K562 (cell line): ENCODE measurements at regions not wholly inside any gene's neighbourhood (a gene's known extent, or its start where the extent isn't known, plus 50 kb on each side); places are given as distances from the start of the nearest gene placed in this dataset.

Experiments used
- ARID4B ChIP-seq: sonication (generic); formaldehyde crosslinking; IDR thresholded peaks from 2 replicates; pipeline ENCODE4 v1.8.0; 2022; ENCODE audit warnings: mild to moderate bottlenecking, missing genetic modification reagents
- DLX4 ChIP-seq: fragments of 250-450 bp; sonication (Bioruptor Pico); IDR thresholded peaks from 2 replicates; pipeline ENCODE4 v1.6.1; 2021; ENCODE audit warnings: mild to moderate bottlenecking
- IFI16 ChIP-seq: fragments of 250-450 bp; sonication (Bioruptor Pico); IDR thresholded peaks from 2 replicates; pipeline ENCODE4 v2.1.2; 2022; ENCODE audit warnings: mild to moderate bottlenecking, inconsistent platforms
- KAT7 ChIP-seq: sonication (generic); formaldehyde crosslinking; IDR thresholded peaks from 2 replicates; pipeline ENCODE4 v1.8.0; 2022; ENCODE audit warnings: missing genetic modification reagents, mild to moderate bottlenecking, borderline replicate concordance
- KDM5B ChIP-seq: fragments of 200-600 bp; sonication (generic); IDR thresholded peaks from 2 replicates; pipeline ENCODE4 v1.6.1; 2012; ENCODE audit warnings: low read depth, mild to moderate bottlenecking, moderate library complexity, low read length, control low read depth, inconsistent platforms; ENCODE audit not compliant: insufficient replicate concordance
- MIER1 ChIP-seq: fragments of 450-650 bp; IDR thresholded peaks from 2 replicates; pipeline ENCODE4 v1.6.1; 2016; ENCODE audit warnings: antibody characterized with exemption, mild to moderate bottlenecking, low read depth
- NBN ChIP-seq: fragments of 450-650 bp; IDR thresholded peaks from 2 replicates; pipeline ENCODE4 v1.6.1; 2016; ENCODE audit warnings: low read depth, mild to moderate bottlenecking
- NEUROD1 ChIP-seq: fragments of 150-350 bp; IDR thresholded peaks from 2 replicates; pipeline ENCODE4 v1.6.1; 2014; ENCODE audit warnings: borderline replicate concordance, low read length, low read depth; ENCODE audit not compliant: partially characterized antibody
- NFYB ChIP-seq: IDR thresholded peaks from 2 replicates; pipeline ENCODE4 v1.6.1; 2011; ENCODE audit warnings: mild to moderate bottlenecking, moderate library complexity; ENCODE audit not compliant: insufficient read length; ENCODE audit errors: extremely low read depth
- NR0B1 ChIP-seq: fragments of 450-650 bp; IDR thresholded peaks from one replicate; pipeline ENCODE4 v1.6.1; 2018; ENCODE audit warnings: mild to moderate bottlenecking, moderate library complexity; ENCODE audit not compliant: partially characterized antibody
- PHF8 ChIP-seq: fragments of 200-600 bp; sonication (generic); IDR thresholded peaks from 2 replicates; pipeline ENCODE4 v1.6.1; 2012; ENCODE audit warnings: mixed run types, mild to moderate bottlenecking, inconsistent platforms, low read length, moderate library complexity, borderline replicate concordance
- POLR2G ChIP-seq: fragments of 200-400 bp; formaldehyde crosslinking; IDR thresholded peaks from 2 replicates; pipeline ENCODE4 v1.6.1; 2017; ENCODE audit warnings: low read depth, mild to moderate bottlenecking, antibody characterized with exemption, low read length, moderate library complexity
- POLR2H ChIP-seq: IDR thresholded peaks from 2 replicates; pipeline ENCODE4 v1.6.1; 2016; ENCODE audit warnings: missing genetic modification characterization, low read depth, mild to moderate bottlenecking, control low read depth, missing compliant biosample characterization, moderate library complexity
- PTTG1 ChIP-seq: fragments of 450-650 bp; IDR thresholded peaks from 2 replicates; pipeline ENCODE4 v1.6.1; 2016; ENCODE audit warnings: low read depth, mild to moderate bottlenecking, missing genetic modification characterization, missing compliant biosample characterization
- PURB ChIP-seq: sonication (generic); formaldehyde crosslinking; IDR thresholded peaks from 2 replicates; pipeline ENCODE4 v1.9.0; 2021; ENCODE audit warnings: low read depth, mild to moderate bottlenecking, missing genetic modification reagents
- SMAD4 ChIP-seq: fragments of 250-450 bp; sonication (Bioruptor Pico); conservative IDR thresholded peaks from 2 replicates; pipeline ENCODE4 v1.8.0; 2021; ENCODE audit warnings: inconsistent platforms, mild to moderate bottlenecking, moderate library complexity
- TCF3 ChIP-seq: sonication (generic); formaldehyde crosslinking; IDR thresholded peaks from 2 replicates; pipeline ENCODE4 v1.4.0; 2020; ENCODE audit warnings: mild to moderate bottlenecking, missing genetic modification reagents
- THAP7 ChIP-seq: fragments of 250-450 bp; sonication (Bioruptor Pico); IDR thresholded peaks from 2 replicates; pipeline ENCODE4 v1.5.0; 2021
- ZNF282 ChIP-seq: sonication (generic); formaldehyde crosslinking; IDR thresholded peaks from 2 replicates; pipeline ENCODE4 v1.8.1; 2023; ENCODE audit warnings: missing genetic modification reagents
- ZNF584 ChIP-seq: fragments of 200-800 bp; sonication (Bioruptor generic); IDR thresholded peaks from 2 replicates; pipeline ENCODE4 v1.6.1; 2016; ENCODE audit warnings: low read depth, mild to moderate bottlenecking, missing genetic modification characterization, missing compliant biosample characterization

GRCh38 chr2:157929871-157930667, 53.9 kb upstream of the ACVR1 start (continued):
- TF ChIP-seq ARID4B (CRISPR knock-in tag) (no peak), THAP7 (CRISPR knock-in tag) (peak; percentile 70; the same call in 1 of the 2 replicates), MIER1 (0 out of 2 replicates have a peak, but pooled peaks have one; percentile 25), NR0B1 (no peak), SMAD4 (CRISPR knock-in tag) (peak; percentile 98), KAT7 (CRISPR knock-in tag) (peak; percentile 62; the same call in 1 of the 2 replicates), IFI16 (CRISPR knock-in tag) (peak; percentile 87), NBN (peak; percentile 99), TCF3 (peak; percentile 100), KDM5B (no peak), ZNF282 (CRISPR knock-in tag) (no peak), NEUROD1 (peak; percentile 97), PURB (CRISPR knock-in tag) (no peak), DLX4 (no peak), POLR2G (no peak), PHF8 (no peak), NFYB (peak; percentile 11), ZNF584 (peak; percentile 97), PTTG1 (peak; percentile 87), POLR2H (tag) (peak; percentile 62)
